ENCODE measurements at regions not wholly inside any gene's neighbourhood (a gene's known extent, or its start where the extent isn't known, plus 50 kb on each side); places are given as distances from the start of the nearest gene placed in this dataset.

DNA sequence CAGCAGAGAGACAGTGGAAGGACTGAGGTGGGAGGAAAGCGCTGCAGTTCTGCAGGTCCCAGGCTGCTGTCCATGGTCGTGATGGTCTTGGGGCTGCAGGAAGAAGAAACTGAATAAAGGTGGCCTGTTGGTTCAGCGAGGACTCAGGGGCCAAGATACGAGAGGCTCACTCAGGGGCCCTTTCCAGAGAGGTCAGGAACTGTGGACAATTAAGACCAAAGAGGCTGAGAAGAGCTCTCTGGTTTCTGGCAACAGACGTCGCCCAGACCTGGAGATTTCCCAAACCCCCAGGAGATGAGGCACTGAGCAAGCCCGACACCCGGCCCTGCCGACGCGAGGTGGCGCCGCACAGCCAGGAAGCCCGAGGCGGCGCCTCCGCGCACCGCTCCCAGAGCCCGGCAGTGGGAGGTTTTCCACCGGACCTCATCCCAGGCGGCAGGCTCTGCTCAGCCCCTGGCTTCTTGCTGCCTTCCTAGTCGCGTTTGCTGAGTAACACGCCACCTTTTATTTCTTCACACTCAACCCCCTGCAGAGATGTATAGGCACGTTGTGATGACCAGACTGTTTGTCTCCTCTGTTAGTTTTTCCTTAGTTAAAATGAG, 56.4 kb upstream of the ARRDC4 start (continued):
- TF ChIP-seq ARID3A (IDR thresholded peaks at IDR 0.05; ENCODE audit: low read depth, low read length) = no peak
- no peak for TF ChIP-seq ZNF772 (CRISPR knock-in tag; IDR thresholded peaks at IDR 0.05)
- TF ChIP-seq ZNF737 (CRISPR knock-in tag; IDR thresholded peaks at IDR 0.05; ENCODE audit: borderline replicate concordance) = no peak
- TF ChIP-seq, protein P1, sequence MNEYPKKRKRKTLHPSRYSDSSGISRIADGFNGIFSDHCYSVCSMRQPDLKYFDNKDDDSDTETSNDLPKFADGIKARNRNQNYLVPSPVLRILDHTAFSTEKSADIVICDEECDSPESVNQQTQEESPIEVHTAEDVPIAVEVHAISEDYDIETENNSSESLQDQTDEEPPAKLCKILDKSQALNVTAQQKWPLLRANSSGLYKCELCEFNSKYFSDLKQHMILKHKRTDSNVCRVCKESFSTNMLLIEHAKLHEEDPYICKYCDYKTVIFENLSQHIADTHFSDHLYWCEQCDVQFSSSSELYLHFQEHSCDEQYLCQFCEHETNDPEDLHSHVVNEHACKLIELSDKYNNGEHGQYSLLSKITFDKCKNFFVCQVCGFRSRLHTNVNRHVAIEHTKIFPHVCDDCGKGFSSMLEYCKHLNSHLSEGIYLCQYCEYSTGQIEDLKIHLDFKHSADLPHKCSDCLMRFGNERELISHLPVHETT (CRISPR knock-in tag; conservative IDR thresholded peaks at IDR 0.05) = no peak
- TF ChIP-seq NCOA1 (CRISPR knock-in tag; IDR thresholded peaks at IDR 0.05) = no peak
- no peak for TF ChIP-seq ATAD3A (CRISPR knock-in tag; IDR thresholded peaks at IDR 0.05)
- no peak for TF ChIP-seq ZNF552 (CRISPR knock-in tag; IDR thresholded peaks at IDR 0.05; ENCODE audit: borderline replicate concordance)
- TF ChIP-seq ZNF263 (CRISPR knock-in tag; IDR thresholded peaks at IDR 0.05) = 0 out of 2 replicates have a peak, but pooled peaks have one; percentile 10
- TF ChIP-seq NKX3-1 (CRISPR knock-in tag; IDR thresholded peaks at IDR 0.05) = no peak
- TF ChIP-seq PITX1 (CRISPR knock-in tag; IDR thresholded peaks at IDR 0.05) = 0 out of 2 replicates have a peak, but pooled peaks have one; percentile 32
- TF ChIP-seq ZNF350 (CRISPR knock-in tag; IDR thresholded peaks at IDR 0.05; ENCODE audit: borderline replicate concordance, low read depth) = no peak
- TF ChIP-seq SMYD3 (CRISPR knock-in tag; IDR thresholded peaks at IDR 0.05) = no peak
- no peak for TF ChIP-seq ZKSCAN1 (IDR thresholded peaks at IDR 0.05; ENCODE audit: low read length)
- TF ChIP-seq DDIT3 (CRISPR knock-in tag; IDR thresholded peaks at IDR 0.05) = no peak
- no peak for TF ChIP-seq ARID4A (CRISPR knock-in tag; IDR thresholded peaks at IDR 0.05; ENCODE audit: borderline replicate concordance)
- TF ChIP-seq TFDP2 (CRISPR knock-in tag; IDR thresholded peaks at IDR 0.05) = no peak
- TF ChIP-seq ZNF367 (CRISPR knock-in tag; IDR thresholded peaks at IDR 0.05; ENCODE audit: borderline replicate concordance) = no peak
- no peak for TF ChIP-seq KDM3A (CRISPR knock-in tag; IDR thresholded peaks at IDR 0.05; ENCODE audit: low read depth)
- no peak for TF ChIP-seq GTF2F1 (IDR thresholded peaks at IDR 0.05; ENCODE audit: low read length)
- TF ChIP-seq ADNP (CRISPR knock-in tag; IDR thresholded peaks at IDR 0.05) = no peak
- no peak for TF ChIP-seq SETDB1 (CRISPR knock-in tag; IDR thresholded peaks at IDR 0.05; ENCODE audit: borderline replicate concordance)
- no peak for TF ChIP-seq SIX4 (CRISPR knock-in tag; IDR thresholded peaks at IDR 0.05)
- no peak for TF ChIP-seq ZBTB7B (CRISPR knock-in tag; IDR thresholded peaks at IDR 0.05)
- TF ChIP-seq STAT5B (CRISPR knock-in tag; IDR thresholded peaks at IDR 0.05) = no peak

Measured in HepG2 (cell line).